HG02870 (cell line): ENCODE measurements at regions not wholly inside any gene's neighbourhood (a gene's known extent, or its start where the extent isn't known, plus 50 kb on each side); places are given as distances from the start of the nearest gene placed in this dataset.

ENCODE experiments used
- ATAC-seq: cut with Tn5 transposase; IDR thresholded peaks from one replicate; pipeline ENCODE4 v1.9.1; 2021; ENCODE audit warnings: mild to moderate bottlenecking, moderate library complexity; ENCODE audit not compliant: unreplicated experiment

DNA sequence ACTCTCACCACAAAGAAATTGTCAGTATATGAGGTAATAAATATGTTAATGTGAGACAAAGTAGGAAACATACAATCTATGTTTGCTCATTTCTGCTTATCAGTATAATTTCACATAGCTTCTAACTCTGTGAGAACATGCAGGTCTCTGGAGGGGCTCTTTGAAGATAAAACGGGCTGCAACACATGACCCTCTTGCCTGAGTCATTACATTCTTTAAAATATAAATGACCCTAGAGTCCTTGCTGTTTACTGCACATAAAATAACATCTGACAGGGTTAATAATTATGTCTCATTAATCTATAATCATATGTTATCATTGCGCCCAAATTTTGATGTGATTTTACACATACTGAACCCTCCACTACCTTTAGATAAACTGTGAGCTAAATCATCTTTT, 681.5 kb downstream of the ARAP2 start:
- ATAC-seq, result no peak

DNA sequence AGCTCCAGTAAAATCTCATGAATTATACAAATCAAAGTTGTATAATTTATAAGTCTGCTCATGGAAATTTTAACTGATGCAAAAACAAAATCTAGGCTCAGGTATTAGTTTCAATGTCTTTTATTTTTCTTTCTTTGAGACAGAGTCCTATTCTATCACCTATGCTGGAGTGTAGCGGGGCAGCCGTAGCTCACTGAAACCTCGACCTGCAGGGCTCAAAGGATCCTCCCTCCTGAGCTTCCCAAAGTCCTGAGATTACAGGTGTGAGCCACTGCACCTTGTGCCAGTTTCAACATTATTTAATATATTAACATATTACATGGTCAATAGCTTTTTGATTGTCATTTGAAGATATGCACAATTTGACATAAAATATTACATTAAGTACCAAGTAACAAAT, 678.7 kb downstream of the ARAP2 start:
- ATAC-seq, result no peak

DNA sequence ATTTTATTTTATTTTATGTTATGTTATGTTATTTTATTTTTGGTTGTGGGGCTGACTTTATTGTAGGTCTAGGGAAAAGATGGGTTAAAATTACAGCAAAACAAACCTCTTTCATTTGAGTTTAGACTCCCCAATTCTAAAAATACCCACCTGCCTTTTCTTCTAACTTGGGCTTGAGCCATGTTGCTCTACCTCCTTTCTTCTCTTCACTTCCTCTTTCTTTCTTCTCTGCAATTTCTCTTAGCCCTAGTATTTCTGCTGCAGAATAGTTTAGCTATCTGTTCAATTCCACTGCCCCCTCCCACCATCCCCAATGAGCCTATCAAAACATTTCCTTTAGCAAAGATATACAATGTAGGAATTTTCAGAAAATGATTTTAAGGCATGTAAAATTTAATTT, 653.3 kb downstream of the ARAP2 start:
- ATAC-seq, result no peak

GRCh38 chr4:35604252-35604651, 640.1 kb downstream of the ARAP2 start:
- no peak for ATAC-seq

GRCh38 chr4:35604724-35605123, 639.6 kb downstream of the ARAP2 start:
- ATAC-seq, result no peak

GRCh38 chr4:35608205-35608604, 636.1 kb downstream of the ARAP2 start:
- no peak for ATAC-seq

DNA sequence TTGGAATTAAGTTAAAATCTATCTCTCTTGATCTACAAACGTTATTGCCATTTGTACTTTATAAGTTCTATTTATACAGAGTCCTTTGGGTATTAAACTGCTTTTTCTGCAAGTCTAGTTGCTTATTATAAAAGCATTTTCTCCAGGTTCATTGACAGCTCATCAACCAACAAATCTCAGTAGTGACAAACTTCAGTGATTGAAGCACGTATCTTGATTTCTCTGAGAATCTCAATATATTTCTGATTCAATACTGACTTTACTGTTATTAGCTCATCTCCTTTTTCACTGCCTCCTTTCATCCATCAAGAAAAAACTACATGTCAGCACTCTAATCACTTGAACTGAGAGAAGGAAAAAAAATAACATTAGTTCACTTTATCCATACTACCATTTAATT, 630.2 kb downstream of the ARAP2 start:
- no peak for ATAC-seq

DNA sequence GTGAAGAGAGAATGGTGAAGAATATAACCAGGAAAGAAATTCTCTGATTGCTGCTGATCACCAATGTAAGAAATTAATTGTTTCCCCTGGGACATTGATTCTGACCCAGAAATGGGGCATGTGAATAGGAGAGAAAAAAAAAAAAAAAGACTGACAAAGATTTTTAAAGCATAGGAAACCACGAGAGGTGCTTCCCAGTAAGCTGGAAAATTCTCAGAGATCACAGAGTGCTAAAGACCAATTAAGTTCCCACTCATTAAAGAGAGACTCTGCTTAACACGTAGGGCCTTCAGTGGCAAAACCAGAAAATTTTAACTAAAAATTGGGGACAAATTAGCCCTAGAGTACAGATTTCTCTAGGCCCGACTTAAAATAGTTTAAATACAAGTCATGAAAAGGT, 604.4 kb downstream of the ARAP2 start:
- ATAC-seq, result no peak

GRCh38 chr4:35643661-35644060, 600.7 kb downstream of the ARAP2 start:
- ATAC-seq, result no peak

DNA sequence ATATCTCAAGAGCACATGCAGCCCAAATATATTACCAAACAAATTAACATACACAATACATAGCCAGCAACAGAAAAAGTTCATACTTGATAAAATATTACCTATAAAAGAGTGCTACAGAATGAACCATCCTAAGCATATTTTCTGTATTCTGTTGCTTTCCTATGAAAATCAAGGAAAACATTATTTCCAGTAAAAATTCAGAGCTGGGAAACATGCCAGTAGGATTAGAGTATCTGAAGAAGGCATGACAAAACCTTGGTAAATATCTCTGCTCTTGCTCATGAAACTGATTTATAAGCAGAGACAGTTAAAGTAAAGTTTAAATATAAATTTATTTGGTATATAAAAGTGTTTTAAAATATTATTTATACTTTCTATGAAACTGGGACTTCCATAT, 599.7 kb downstream of the ARAP2 start:
- no peak for ATAC-seq

DNA sequence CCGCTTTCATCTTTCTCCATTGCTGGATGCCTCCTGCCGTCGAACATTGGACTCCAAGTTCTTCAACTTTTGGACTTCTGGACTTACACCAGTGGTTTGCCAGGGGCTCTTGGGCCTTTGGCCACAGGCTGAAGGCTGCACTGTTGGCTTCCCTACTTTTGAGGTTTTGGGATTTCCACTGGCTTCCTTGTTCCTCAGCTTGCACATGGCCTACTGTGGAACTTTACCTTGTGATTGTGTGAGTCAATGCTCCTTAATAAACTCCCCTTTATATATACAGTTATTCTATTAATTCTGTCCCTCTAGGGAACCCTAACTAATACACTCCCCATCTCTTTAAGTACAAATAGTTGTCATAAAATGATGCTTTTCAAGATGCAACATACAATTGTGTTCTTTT, 595.3 kb downstream of the ARAP2 start:
- ATAC-seq, result no peak

- no peak for ATAC-seq
These were observed 594.5 kb downstream of the ARAP2 start for GRCh38 chr4:35649778-35650177.

- no peak for ATAC-seq
These were observed 592.1 kb downstream of the ARAP2 start for GRCh38 chr4:35652197-35652596.

- ATAC-seq, result no peak
These were observed 590.9 kb downstream of the ARAP2 start for GRCh38 chr4:35653451-35653850.

DNA sequence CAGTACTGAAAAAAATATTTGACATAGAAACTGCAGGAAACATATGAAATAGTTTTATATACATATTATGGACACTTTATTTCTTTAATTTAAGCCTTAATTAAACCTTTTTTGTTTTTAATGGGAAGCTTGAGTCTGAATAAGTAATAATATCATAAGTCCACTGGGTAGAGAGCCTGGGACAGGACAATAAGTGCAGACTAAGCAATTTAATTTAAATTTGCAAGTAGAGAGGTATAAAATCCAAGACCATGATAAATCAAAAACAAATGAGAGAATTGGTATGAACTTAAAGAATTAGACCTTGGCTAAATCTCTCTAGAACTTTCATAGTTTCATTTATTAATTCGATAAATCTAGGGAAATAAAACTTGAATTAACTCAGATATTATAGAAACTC, 571.2 kb downstream of the ARAP2 start:
- no peak for ATAC-seq

DNA sequence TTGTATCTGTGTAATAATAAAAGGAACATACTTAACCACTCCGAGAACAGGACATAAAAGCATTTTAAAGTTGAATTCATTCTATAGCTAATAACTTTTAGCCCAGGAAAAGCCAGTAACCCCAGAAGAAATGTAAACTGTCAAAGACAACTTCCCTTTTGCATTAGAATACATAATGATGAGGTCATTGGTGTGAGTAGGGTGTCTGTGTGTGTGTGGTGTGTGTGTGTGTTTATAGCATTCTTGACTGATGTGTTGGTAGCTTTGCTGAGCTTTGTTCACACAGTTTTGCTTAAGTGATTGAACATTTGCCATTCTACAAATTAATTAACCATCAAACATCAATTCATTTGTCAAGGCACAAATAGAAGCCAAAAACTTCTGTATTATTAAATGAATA, 559.6 kb downstream of the ARAP2 start:
- no peak for ATAC-seq

DNA sequence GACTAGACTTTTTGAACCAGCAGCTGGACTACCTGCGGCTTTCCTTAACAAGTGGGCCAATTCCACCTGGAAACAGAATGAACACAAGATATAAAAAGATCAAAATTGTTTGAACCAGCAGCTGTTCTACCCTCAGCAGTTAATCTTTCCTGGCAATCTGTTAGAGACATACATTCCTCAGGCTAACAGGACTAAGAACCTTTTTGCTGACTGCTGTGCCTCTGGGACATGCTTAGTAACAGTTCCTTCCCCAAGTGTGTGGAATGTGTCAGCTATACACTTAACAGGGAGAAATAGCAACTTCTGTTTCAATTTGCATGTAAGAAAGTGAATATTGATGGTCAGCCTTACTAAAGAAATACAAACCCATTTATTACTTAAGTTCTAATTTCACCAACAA, 554.4 kb downstream of the ARAP2 start:
- no peak for ATAC-seq

GRCh38 chr4:35690271-35690670, 554.0 kb downstream of the ARAP2 start:
- ATAC-seq, result no peak

- ATAC-seq, result no peak
These were observed 549.3 kb downstream of the ARAP2 start for GRCh38 chr4:35695003-35695402.

DNA sequence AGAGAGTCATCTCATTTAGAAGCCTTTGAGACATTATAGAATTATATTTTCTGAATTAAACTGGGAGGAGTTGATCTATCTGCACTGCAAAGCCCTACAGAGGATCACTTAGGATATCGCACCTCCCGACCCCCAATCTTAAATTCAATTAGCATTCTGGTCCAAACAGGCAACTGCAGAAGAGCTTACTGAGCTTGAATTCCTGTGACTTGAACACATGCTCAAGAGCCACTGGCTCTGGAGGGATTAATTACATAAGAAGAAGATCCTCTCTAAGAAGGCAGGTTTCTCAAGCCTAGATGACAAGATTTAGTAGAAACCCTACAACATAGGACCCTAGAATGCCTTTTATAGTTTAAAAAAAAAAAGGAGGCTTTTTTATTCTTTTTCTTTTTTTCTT, 548.9 kb downstream of the ARAP2 start:
- no peak for ATAC-seq

GRCh38 chr4:35697210-35697736, 547.0 kb downstream of the ARAP2 start:
- ATAC-seq, result no peak

DNA sequence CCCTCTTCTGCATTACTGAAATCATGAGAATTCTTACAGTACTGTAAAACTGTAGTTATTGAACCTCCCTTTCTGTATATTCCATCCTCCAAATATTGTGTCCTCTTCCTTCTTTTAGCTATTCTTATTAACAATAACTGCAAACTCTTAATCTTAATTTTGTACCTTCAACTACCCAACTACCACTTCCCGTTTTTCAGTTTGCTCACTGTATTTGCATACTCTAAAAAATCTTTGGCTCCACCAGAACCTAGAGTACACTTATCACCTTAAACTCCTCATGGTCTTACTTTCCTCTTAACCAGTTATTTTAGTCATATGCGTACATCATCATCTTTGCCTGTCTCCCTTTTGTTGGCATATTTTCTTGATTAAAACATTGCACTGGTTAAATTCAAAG, 543.7 kb downstream of the ARAP2 start:
- no peak for ATAC-seq

DNA sequence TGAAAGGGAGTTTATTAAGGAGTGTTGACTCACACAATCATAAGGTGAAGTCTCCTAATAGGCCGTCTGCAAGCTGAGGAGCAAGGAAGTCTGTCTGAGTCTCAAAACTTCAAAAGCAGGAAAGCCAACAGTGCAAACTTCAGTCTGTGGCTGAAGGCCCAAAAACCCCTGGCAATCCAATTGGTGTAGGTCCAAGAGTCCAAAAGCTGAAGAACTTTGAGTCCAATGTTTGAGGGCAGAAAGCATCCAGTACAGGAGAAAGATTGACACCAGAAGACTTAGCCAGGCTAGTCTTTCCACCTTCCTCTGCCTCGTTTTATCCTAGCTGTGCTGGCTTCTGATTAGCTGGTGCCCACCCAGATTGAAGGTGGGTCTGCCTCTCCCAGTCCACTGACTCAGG, 535.2 kb downstream of the ARAP2 start:
- ATAC-seq, result no peak

DNA sequence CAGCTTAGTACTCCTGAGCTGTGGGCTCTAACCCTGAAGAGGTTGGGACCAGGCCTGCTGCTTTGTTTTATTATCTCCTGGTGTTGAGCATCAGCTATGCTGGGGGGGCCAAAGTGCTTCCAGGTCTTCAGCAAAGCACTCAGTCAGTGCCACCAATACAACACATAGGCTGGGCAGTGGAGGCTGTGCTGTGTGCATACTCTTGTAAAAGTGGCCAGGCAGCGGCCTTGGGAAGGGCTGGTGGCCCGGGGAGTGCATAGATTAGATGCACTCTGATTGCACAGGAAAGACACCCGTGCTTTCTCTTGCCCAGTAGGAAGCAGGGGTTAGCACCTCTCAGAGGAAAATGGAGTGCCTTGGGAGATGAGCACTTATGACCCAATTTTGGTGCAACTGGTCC, 534.0 kb downstream of the ARAP2 start:
- ATAC-seq, result no peak
